HG03097 (cell line): ENCODE measurements at regions not wholly inside any gene's neighbourhood (a gene's known extent, or its start where the extent isn't known, plus 50 kb on each side); places are given as distances from the start of the nearest gene placed in this dataset.
"Not testable (repeated sequence)": the region's sequence is repeated elsewhere in the genome, so short reads cannot be mapped to it uniquely, and the experiment has no call there.

Experiments used
- ATAC-seq: cut with Tn5 transposase; IDR thresholded peaks from one replicate; pipeline ENCODE4 v1.9.1; 2021; ENCODE audit not compliant: unreplicated experiment, low FRiP score

- ATAC-seq: no peak
Measured at GRCh38 chr6:134642279-134642678, 307.6 kb downstream of the ALDH8A1 start.

GRCh38 chr6:134640975-134641429 is 308.9 kb downstream of the ALDH8A1 start:
- peak; percentile 74 for ATAC-seq

- ATAC-seq: no peak
Measured at GRCh38 chr6:134640229-134640628, 309.7 kb downstream of the ALDH8A1 start.

- no peak for ATAC-seq
Measured at GRCh38 chr6:134637847-134638437, 312.0 kb downstream of the ALDH8A1 start.

GRCh38 chr6:134637282-134637681 is 312.6 kb downstream of the ALDH8A1 start:
- no peak for ATAC-seq

GRCh38 chr6:134636186-134636799 is 313.6 kb downstream of the ALDH8A1 start:
- ATAC-seq: no peak

- ATAC-seq: no peak
Measured at GRCh38 chr6:134634966-134635365, 314.9 kb downstream of the ALDH8A1 start.

- no peak for ATAC-seq
Measured at GRCh38 chr6:134634466-134634865, 315.4 kb downstream of the ALDH8A1 start.

- not testable (repeated sequence) for ATAC-seq
Measured at GRCh38 chr6:134632982-134633940, 315.3 kb upstream of the SGK1 start.

- no peak for ATAC-seq
Measured at GRCh38 chr6:134632024-134632423, 314.1 kb upstream of the SGK1 start.

- ATAC-seq: no peak
Measured at GRCh38 chr6:134631398-134631924, 313.5 kb upstream of the SGK1 start.

- no peak for ATAC-seq
Measured at GRCh38 chr6:134630508-134631121, 312.7 kb upstream of the SGK1 start.

GRCh38 chr6:134628154-134628553 is 310.2 kb upstream of the SGK1 start:
- no peak for ATAC-seq

- no peak for ATAC-seq
Measured at GRCh38 chr6:134627707-134628106, 309.8 kb upstream of the SGK1 start.

GRCh38 chr6:134626589-134626988 is 308.7 kb upstream of the SGK1 start:
- no peak for ATAC-seq

GRCh38 chr6:134626086-134626485 is 308.2 kb upstream of the SGK1 start:
- ATAC-seq: no peak

GRCh38 chr6:134624781-134625180 is 306.9 kb upstream of the SGK1 start:
- ATAC-seq: no peak

GRCh38 chr6:134623401-134623800 is 305.5 kb upstream of the SGK1 start:
- no peak for ATAC-seq

- ATAC-seq: no peak
Measured at GRCh38 chr6:134622382-134623173, 304.7 kb upstream of the SGK1 start.

- ATAC-seq: no peak
Measured at GRCh38 chr6:134621858-134622257, 303.9 kb upstream of the SGK1 start.
